Muscle of leg (tissue), 3 donors: ENCODE measurements at regions not wholly inside any gene's neighbourhood (a gene's known extent, or its start where the extent isn't known, plus 50 kb on each side); places are given as distances from the start of the nearest gene placed in this dataset.
"Not testable (repeated sequence)": the region's sequence is repeated elsewhere in the genome, so short reads cannot be mapped to it uniquely, and the experiment has no call there.

Experiments
- DNase-seq: peaks from one replicate; pipeline ENCODE4 v3.0.0; 2013
- H3K27ac ChIP-seq: one replicate; pipeline ENCODE4 v1.5.1; 2013; ENCODE audit warnings: mild to moderate bottlenecking, low read length, control low read depth
- H3K27me3 ChIP-seq: one replicate; pipeline ENCODE4 v1.6.1; 2013; ENCODE audit warnings: low read length; ENCODE audit not compliant: control insufficient read depth, insufficient read depth
- H3K36me3 ChIP-seq: one replicate; pipeline ENCODE4 v1.6.1; 2013; ENCODE audit warnings: low read length; ENCODE audit not compliant: control insufficient read depth, insufficient read depth
- H3K4me1 ChIP-seq: one replicate; pipeline ENCODE4 v1.6.1; 2013; ENCODE audit warnings: low read length; ENCODE audit not compliant: control insufficient read depth, insufficient read depth
- H3K4me3 ChIP-seq: one replicate; pipeline ENCODE4 v1.5.1; 2013; ENCODE audit warnings: low read length, control low read depth
- H3K9me3 ChIP-seq: replicated peaks from 2 replicates; pipeline ENCODE4 v1.6.1; 2013; ENCODE audit warnings: low read depth, low read length; ENCODE audit not compliant: control insufficient read depth
- WGBS: methylation state at CpG from one replicate; pipeline ENCODE4 v1.1.5; 2013; ENCODE audit warnings: missing lambda C conversion rate; ENCODE audit not compliant: insufficient coverage; 5-methylcytosine and 5-hydroxymethylcytosine counted together

- not testable (repeated sequence) for DNase-seq
- WGBS = 96% methylated on average over 4 of the region's 5 CpGs
These were observed 416.6 kb upstream of the HTR2C start for GRCh38 chrX:114167276-114167675.

GRCh38 chrX:114166601-114167000 lies 417.3 kb upstream of the HTR2C start:
- Histone ChIP-seq H3K36me3 (no peaks in the 10 kb centered on the region), H3K27me3 (peaks cover 8% of the 10 kb centered on the region), H3K4me1 (no peaks in the 10 kb centered on the region), H3K9me3 (no peaks in the 10 kb centered on the region), H3K27ac (no peak overlapping the region), H3K4me3 (no peak overlapping the region)
- no CpG with 5 or more reads among the region's 1 CpG for WGBS
- DNase-seq = no peak

More at GRCh38 chrX:114167276-114167675, 416.6 kb upstream of the HTR2C start:
- not testable (repeated sequence) for H3K27ac ChIP-seq, H3K4me1 ChIP-seq, H3K36me3 ChIP-seq, H3K4me3 ChIP-seq, H3K9me3 ChIP-seq, H3K27me3 ChIP-seq

GRCh38 chrX:114165537-114165936 lies 418.3 kb upstream of the HTR2C start:
- no peak overlapping the region for H3K4me3 ChIP-seq
- no peak for DNase-seq
- H3K4me1 ChIP-seq = no peaks in the 10 kb centered on the region
- no peaks in the 10 kb centered on the region for H3K36me3 ChIP-seq
- H3K27me3 ChIP-seq = peaks cover 8% of the 10 kb centered on the region
- no peak overlapping the region for H3K27ac ChIP-seq
- WGBS = no CpG with 5 or more reads among the region's 3 CpGs
- H3K9me3 ChIP-seq = no peaks in the 10 kb centered on the region

- 51% methylated on average over 6 of the region's 9 CpGs for WGBS
- H3K9me3 ChIP-seq = no peaks in the 10 kb centered on the region
- no peaks in the 10 kb centered on the region for H3K36me3 ChIP-seq
- no peaks in the 10 kb centered on the region for H3K4me1 ChIP-seq
- no peak for DNase-seq
- H3K27me3 ChIP-seq = peaks cover 8% of the 10 kb centered on the region
- no peak overlapping the region for H3K27ac ChIP-seq
- H3K4me3 ChIP-seq = no peak overlapping the region
These were observed 421.7 kb upstream of the HTR2C start for GRCh38 chrX:114162068-114162735.

- Histone ChIP-seq H3K27me3 (peaks cover 8% of the 10 kb centered on the region), H3K4me1 (no peaks in the 10 kb centered on the region), H3K36me3 (no peaks in the 10 kb centered on the region), H3K27ac (no peak overlapping the region), H3K4me3 (no peak overlapping the region), H3K9me3 (no peaks in the 10 kb centered on the region)
- no peak for DNase-seq
- no CpG with 5 or more reads among the region's 1 CpG for WGBS
These were observed 431.1 kb upstream of the HTR2C start for GRCh38 chrX:114152801-114153200.

GRCh38 chrX:114152130-114152529 lies 431.8 kb upstream of the HTR2C start:
- peak; percentile 1 for DNase-seq
- WGBS = no CpG with 5 or more reads among the region's 1 CpG
- Histone ChIP-seq H3K4me3 (no peak overlapping the region), H3K27me3 (peaks cover 8% of the 10 kb centered on the region), H3K36me3 (no peaks in the 10 kb centered on the region), H3K27ac (no peak overlapping the region), H3K4me1 (no peaks in the 10 kb centered on the region), H3K9me3 (no peaks in the 10 kb centered on the region)

DNA sequence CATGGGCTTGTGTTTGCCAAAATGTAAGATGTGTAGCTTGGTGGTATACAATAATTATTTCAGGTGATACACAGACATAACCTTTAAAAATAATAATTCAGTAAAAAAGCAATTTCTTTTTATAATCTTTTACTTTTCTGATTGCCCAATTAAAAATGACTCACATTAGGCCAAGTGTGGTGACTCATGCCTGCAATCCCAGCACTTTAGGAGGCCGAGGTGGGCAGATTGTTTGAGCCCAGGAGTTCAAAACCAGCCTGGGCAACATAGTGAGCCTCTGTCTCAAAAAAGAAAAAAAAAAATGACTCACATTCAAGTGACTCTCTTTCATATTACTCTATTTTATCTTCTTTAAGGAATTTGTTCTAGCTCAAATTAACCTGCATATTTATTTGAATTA lies 449.4 kb upstream of the HTR2C start:
- no peaks in the 10 kb centered on the region for H3K9me3 ChIP-seq
- H3K4me3 ChIP-seq = no peak overlapping the region
- no peaks in the 10 kb centered on the region for H3K36me3 ChIP-seq
- H3K27me3 ChIP-seq = peaks cover 5% of the 10 kb centered on the region
- no peak overlapping the region for H3K27ac ChIP-seq
- DNase-seq = no peak
- no CpG with 5 or more reads among the region's 1 CpG for WGBS
- H3K4me1 ChIP-seq = no peaks in the 10 kb centered on the region

DNA sequence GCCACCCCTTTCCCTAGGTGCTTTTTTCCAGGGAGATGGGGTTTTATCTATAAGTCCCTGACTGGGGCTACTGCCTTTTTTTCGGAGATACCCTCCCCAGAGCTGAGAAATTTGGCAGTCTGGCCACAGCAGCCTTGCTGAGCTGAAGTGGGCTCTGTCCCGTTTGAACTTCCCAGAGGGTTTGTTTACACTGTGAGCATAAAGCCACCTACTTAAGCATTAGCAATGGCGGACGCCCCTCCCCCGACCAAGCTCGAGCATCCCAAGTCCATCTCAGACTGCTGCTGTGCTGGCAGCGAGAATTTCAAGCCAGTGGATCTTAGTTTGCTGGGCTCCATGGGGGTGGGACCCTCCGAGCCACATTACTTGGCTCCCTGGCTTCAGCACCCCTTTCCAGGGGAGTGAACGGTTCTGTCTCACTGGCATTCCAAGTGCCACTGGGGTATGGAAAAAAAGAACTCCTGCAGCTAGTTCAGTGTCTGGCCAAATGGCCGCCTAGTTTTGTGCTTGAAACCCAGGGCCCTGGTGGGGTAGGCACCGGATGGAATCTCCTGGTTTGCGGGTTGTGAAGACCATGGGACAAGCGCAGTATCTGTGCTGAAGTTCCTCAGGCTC lies 456.4 kb upstream of the HTR2C start:
- Histone ChIP-seq H3K27ac (no peak overlapping the region), H3K9me3 (no peaks in the 10 kb centered on the region), H3K4me3 (no peak overlapping the region), H3K27me3 (peaks cover 8% of the 10 kb centered on the region), H3K4me1 (no peaks in the 10 kb centered on the region), H3K36me3 (no peaks in the 10 kb centered on the region)
- DNase-seq = no peak
- 62% methylated on average over 12 of the region's 13 CpGs for WGBS

DNA sequence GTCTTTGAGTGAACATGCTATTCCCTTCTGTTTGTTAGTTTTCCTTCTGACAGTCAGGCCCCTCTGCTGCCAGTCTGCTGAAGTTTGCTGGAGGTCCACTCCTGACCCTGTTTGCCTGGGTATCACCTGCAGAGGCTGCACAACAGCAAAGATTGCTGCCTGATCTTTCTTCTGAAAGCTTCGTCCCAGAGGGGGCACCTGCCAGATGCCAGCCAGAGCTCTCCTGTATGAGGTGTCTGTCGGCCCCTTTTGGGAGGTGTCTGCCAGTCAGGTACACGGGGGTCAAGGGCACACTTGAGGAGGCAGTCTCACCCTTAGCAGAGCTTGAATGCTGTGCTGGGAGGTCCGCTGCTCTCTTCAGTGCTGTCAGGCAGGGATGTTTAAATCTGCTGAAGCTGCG lies 456.9 kb upstream of the HTR2C start:
- no peak for DNase-seq
- H3K4me1 ChIP-seq = no peaks in the 10 kb centered on the region
- H3K36me3 ChIP-seq = no peaks in the 10 kb centered on the region
- no peak overlapping the region for H3K27ac ChIP-seq
- no peaks in the 10 kb centered on the region for H3K9me3 ChIP-seq
- H3K27me3 ChIP-seq = peaks cover 8% of the 10 kb centered on the region
- no peak overlapping the region for H3K4me3 ChIP-seq
- WGBS = 65% methylated on average over 3 of the region's 5 CpGs

- Histone ChIP-seq H3K27me3 (no peaks in the 10 kb centered on the region), H3K9me3 (no peaks in the 10 kb centered on the region), H3K36me3 (no peaks in the 10 kb centered on the region), H3K27ac (no peak overlapping the region), H3K4me1 (no peaks in the 10 kb centered on the region), H3K4me3 (no peak overlapping the region)
- DNase-seq = peak; percentile 2
- WGBS = no CpG with 5 or more reads among the region's 3 CpGs
These were observed 482.8 kb upstream of the HTR2C start for GRCh38 chrX:114101081-114101480.
